ENCODE measurements at regions not wholly inside any gene's neighbourhood (a gene's known extent, or its start where the extent isn't known, plus 50 kb on each side); places are given as distances from the start of the nearest gene placed in this dataset.
"Not testable (repeated sequence)": the region's sequence is repeated elsewhere in the genome, so short reads cannot be mapped to it uniquely, and the experiment has no call there.

DNA sequence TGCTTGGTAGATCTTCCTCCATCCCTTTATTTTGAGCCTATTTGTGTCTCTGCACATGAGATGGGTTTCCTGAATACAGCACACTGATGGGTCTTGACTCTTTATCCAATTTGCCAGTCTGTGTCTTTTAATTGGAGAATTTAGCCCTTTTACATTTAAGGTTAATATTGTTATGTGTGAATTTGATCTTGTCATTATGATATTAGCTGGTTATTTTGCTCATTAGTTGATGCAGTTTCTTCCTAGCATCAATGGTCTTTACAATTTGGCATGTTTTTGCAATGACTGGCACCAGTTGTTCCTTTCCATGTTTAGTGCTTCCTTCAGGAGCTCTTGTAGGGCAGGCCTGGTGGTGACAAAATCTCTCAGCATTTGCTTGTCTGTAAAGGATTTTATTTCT, 72.4 kb downstream of the HNRNPD start:
- in situ Hi-C loops (cut with MboI; ENCODE audit: low sequenced_read_pairs): not testable (repeated sequence)

DNA sequence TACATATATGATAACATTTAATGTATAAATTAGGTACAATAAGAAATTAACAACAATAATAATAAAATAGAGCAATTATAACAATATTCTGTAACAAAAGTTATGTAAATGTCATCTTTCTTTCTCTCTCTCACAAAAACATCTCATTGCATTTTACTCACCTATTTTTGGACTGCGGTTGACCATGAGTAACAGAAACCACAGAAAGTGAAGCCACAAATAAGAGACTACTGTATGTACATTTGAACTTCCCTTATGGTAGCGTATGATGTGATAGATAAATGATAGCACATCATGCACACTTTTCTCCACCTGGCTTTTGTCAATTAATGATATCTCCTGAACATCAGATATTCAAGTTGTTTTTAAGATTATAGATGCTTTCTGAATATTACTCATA, 80.5 kb downstream of the HNRNPD start:
- in situ Hi-C loops (cut with MboI; ENCODE audit: low sequenced_read_pairs): no loop called here

GRCh38 chr4:82287720-82288119, 86.1 kb downstream of the HNRNPD start:
- in situ Hi-C loops (cut with MboI; ENCODE audit: low sequenced_read_pairs): no loop called here

GRCh38 chr4:82284858-82285805, 88.7 kb downstream of the HNRNPD start:
- in situ Hi-C loops (cut with MboI; ENCODE audit: low sequenced_read_pairs): no loop called here

GRCh38 chr4:82284475-82284857, 89.3 kb downstream of the HNRNPD start:
- in situ Hi-C loops (cut with MboI; ENCODE audit: low sequenced_read_pairs): no loop called here

GRCh38 chr4:82282875-82283274, 90.9 kb downstream of the HNRNPD start:
- in situ Hi-C loops (cut with MboI; ENCODE audit: low sequenced_read_pairs): no loop called here

DNA sequence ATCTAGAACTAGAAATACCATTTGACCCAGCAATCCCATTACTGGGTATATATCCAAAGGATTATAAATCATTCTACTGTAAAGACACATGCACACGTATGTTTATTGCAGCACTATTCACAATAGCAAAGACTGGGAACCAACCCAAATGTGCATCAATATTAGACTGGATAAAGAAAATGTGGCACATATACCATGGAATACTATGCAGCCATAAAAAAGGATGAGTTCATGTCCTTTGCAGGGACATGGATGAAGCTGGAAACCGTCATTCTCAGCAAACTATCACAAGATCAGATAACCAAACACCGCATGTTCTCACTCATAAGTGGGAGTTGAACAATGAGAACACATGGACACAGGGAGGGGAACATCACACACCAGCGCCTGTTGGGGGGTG, 94.2 kb downstream of the HNRNPD start:
- in situ Hi-C loops (cut with MboI; ENCODE audit: low sequenced_read_pairs): not testable (repeated sequence)

GRCh38 chr4:82276332-82276640, 97.5 kb downstream of the HNRNPD start:
- in situ Hi-C loops (cut with MboI; ENCODE audit: low sequenced_read_pairs): no loop called here

DNA sequence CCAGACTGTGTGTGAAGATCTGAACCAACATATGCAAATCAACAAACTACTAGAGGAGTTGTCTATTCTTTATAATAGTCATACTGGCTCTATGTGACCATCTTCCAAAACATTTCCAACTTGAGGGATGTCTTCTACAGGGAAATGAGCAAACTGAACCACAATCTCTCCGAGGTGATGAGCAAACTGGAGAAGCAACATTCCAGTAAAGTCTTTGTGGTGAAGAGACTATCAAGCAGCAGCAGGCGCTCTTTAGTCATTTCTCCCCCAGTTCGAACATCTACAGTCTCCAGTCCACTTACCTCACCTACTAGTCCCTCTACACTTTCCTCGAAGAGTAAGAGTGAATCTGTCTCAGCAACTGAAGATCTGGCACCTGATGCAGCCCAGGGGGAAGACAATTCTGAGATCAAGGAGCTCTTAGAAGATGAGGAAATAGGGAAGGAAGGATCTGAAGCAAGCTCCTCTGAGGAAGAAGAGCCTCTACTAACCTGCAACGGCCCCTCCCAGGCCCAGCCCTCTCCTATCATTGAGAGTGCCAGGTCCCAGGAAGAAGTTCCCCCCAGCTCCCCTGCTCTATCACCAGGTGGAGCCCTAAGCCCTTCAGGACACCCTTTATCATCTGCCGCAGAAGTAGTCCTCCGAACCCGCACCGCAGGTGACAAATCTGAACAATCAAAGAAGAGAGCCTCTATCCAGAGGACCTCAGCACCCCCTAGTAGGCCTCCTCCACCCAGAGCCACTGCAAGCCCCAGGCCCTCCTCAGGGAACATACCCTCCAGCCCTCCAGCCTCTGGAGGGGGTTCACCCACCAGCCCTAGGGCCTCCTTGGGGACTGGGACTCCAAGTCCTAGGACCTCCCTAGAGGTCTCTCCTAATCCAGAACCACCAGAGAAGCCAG, 98.1 kb downstream of the HNRNPD start:
- in situ Hi-C loops (cut with MboI; ENCODE audit: low sequenced_read_pairs): no loop called here

DNA sequence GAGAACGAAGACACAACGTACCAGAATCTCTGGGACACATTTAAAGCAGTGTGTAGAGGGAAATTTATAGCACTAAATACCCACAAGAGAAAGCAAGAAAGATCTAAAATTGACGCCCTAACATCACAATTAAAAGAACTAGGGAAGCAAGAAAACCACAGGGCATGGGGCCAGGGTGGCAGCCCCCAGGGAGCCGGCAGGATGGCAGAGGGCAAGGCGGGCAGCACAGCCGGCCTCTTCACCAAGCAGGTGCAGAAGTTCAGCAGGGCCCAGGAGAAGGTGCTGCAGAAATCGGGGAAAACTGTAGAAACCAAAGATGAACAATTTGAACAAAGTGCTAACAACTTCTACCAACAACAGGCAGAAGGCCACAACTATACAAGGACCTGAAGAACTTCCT, 99.1 kb downstream of the HNRNPD start:
- in situ Hi-C loops (cut with MboI; ENCODE audit: low sequenced_read_pairs): not testable (repeated sequence)

- in situ Hi-C loops (cut with MboI; ENCODE audit: low sequenced_read_pairs): not testable (repeated sequence)
Observed at GRCh38 chr4:82272523-82272922, 101.3 kb downstream of the HNRNPD start.

- in situ Hi-C loops (cut with MboI; ENCODE audit: low sequenced_read_pairs): not testable (repeated sequence)
Observed at GRCh38 chr4:82271915-82272480, 101.8 kb downstream of the HNRNPD start.

DNA sequence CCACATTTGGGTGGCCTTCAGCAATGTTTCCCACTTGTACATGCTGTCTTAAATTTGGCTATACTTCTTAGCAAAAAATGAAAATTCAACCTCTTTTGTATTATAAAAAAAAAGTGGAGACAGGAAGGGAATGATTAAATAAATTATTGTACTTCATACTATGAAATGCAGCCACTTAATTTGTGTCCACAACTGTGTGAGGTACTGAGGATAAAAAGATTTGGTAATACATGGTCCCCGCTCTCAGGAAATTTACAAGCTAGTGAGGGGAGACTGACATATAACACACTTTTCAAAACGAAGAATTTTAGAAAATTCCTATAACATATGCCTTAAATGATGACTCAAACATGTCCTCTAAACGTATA, 105.0 kb downstream of the HNRNPD start:
- in situ Hi-C loops (cut with MboI; ENCODE audit: low sequenced_read_pairs): no loop called here

DNA sequence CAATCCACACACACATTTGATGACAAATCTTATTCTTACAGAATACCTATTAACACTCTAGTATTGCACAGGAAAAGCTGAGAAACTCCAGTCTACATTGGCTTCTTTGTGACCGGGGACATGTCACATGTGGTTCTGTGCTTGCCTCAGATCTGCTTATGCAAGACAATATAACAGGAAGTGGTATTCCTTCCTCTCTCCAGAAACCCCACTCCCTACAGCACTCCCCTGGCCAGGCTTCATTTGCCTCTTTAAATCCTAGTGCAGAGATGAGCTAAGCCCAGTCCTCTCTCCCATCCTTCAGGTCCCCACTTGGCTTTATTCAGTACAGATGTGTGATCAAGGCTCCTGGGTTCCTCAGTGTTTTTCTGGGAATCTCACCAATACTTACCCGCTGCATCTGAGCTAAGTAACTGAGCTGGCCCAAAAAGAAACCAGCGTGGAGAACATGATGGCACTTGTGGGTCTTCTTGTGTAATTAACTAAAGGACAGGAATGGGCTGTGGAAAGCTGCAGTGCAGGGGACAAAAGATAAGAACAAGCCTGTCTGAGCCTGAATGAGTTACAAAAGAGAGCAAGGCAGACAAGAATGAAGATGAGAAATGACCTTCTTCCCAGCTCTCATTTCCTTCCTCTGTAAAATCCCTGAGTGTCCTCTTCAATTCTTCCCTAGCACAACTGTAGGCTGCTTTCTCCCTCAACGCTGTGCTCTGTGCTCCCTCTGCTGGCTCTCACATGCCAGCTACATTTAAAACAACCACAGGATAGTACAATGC, 105.6 kb downstream of the HNRNPD start:
- in situ Hi-C loops (cut with MboI; ENCODE audit: low sequenced_read_pairs): no loop called here

DNA sequence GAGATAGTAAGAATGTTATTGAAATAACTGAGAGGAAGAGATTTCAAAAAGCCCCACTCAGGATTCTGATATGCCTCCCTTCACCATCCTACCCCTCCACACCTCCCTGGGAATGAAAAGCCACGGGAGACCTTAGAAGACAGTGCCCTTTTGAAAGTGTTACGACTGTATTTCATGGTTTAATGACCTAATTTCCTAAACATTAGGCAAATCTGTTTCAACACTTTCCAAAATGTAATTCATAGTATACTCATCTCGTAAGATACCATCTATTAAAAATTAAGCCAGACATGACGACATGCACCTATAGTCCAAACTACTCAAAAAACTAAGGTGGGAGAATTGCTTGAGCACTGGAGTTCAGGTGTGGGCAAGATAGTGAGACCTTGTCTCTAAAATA, 106.3 kb downstream of the HNRNPD start:
- in situ Hi-C loops (cut with MboI; ENCODE audit: low sequenced_read_pairs): no loop called here

DNA sequence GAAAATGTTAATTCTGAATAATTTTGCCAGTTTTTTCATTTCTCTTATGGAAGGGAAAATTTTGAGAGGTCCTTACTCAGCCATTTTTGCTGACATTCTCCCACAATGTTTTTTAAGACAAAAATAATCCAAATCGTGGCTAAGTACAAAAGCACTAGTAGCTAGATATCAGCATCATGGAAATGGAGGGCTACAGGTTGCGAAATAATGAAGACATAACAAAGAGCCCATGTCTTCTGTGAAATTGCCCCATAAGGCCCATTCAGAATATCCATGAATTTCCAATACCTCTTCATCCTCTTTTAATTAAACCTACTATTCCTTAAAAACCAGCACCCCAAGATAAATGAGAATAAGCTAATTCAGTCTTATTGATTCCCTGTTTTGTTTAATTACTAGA, 107.4 kb downstream of the HNRNPD start:
- in situ Hi-C loops (cut with MboI; ENCODE audit: low sequenced_read_pairs): no loop called here

- in situ Hi-C loops (cut with MboI; ENCODE audit: low sequenced_read_pairs): no loop called here
Observed at GRCh38 chr4:82261084-82261483, 112.7 kb downstream of the HNRNPD start.

- in situ Hi-C loops (cut with MboI; ENCODE audit: low sequenced_read_pairs): no loop called here
Observed at GRCh38 chr4:82260632-82261031, 113.2 kb downstream of the HNRNPD start.

- in situ Hi-C loops (cut with MboI; ENCODE audit: low sequenced_read_pairs): no loop called here
Observed at GRCh38 chr4:82256718-82257117, 117.1 kb downstream of the HNRNPD start.

DNA sequence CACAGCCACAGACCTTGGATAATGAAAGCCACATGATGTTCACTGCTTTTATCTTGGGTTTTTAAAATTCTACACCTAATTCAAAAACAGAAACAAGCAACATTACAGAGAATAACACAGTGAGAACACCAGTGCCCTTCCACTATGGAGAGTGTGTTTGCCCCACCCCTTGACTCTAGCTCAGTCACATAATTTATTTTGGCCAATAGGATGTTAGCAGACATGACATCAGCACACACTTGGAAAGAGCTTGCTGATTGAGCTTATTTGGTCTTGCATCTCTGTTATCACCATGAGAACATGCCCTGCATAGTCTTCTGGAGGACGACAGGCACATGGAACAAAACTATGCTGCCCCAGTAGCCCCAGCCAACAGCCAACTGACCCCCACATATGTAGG, 118.1 kb downstream of the HNRNPD start:
- in situ Hi-C loops (cut with MboI; ENCODE audit: low sequenced_read_pairs): no loop called here

Measured in HL-60/S4 (cell line).